ENCODE measurements at regions not wholly inside any gene's neighbourhood (a gene's known extent, or its start where the extent isn't known, plus 50 kb on each side); places are given as distances from the start of the nearest gene placed in this dataset.

DNA sequence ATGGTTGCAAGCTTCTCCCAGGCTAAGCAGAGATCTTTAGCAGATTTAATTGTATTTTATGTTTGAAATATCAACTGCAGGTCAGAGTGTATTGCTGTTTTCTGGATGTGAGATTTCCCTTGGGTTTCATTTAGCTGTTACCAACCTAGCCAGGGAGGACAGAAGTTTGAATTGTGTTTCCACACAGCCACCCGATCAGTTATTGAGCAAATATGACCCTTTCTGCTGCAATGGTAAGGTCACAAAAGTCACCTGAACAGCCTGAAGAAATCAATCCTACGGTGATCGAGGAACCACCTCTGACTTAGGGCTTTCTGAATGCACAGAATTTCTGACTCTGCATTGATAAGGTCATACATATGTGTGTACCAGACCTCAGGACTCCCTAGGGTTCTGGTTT is 419.9 kb downstream of the MAN2A1 start:
- intact Hi-C loops (cut with DNase I): no loop called here
- WGBS, 2 donors: 93% methylated on average over 3 of the region's 3 CpGs
- DNase-seq: no peak
- TF ChIP-seq POLR2A (IDR thresholded peaks at IDR 0.05): no peak
- TF ChIP-seq, protein P1, sequence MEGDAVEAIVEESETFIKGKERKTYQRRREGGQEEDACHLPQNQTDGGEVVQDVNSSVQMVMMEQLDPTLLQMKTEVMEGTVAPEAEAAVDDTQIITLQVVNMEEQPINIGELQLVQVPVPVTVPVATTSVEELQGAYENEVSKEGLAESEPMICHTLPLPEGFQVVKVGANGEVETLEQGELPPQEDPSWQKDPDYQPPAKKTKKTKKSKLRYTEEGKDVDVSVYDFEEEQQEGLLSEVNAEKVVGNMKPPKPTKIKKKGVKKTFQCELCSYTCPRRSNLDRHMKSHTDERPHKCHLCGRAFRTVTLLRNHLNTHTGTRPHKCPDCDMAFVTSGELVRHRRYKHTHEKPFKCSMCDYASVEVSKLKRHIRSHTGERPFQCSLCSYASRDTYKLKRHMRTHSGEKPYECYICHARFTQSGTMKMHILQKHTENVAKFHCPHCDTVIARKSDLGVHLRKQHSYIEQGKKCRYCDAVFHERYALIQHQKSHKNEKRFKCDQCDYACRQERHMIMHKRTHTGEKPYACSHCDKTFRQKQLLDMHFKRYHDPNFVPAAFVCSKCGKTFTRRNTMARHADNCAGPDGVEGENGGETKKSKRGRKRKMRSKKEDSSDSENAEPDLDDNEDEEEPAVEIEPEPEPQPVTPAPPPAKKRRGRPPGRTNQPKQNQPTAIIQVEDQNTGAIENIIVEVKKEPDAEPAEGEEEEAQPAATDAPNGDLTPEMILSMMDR (IDR thresholded peaks at IDR 0.05): no peak
- no peak for TF ChIP-seq POLR2AphosphoS5 (IDR thresholded peaks at IDR 0.05)
- no peak for TF ChIP-seq EP300 (IDR thresholded peaks at IDR 0.05)
- no peak overlapping the region for H3K27ac ChIP-seq
- H3K9me3 ChIP-seq: no peaks in the 10 kb centered on the region
- H3K27me3 ChIP-seq: no peaks in the 10 kb centered on the region
- no peaks in the 10 kb centered on the region for H3K4me1 ChIP-seq
- H3K4me3 ChIP-seq: no peak overlapping the region
- no peaks in the 10 kb centered on the region for H3K36me3 ChIP-seq

DNA sequence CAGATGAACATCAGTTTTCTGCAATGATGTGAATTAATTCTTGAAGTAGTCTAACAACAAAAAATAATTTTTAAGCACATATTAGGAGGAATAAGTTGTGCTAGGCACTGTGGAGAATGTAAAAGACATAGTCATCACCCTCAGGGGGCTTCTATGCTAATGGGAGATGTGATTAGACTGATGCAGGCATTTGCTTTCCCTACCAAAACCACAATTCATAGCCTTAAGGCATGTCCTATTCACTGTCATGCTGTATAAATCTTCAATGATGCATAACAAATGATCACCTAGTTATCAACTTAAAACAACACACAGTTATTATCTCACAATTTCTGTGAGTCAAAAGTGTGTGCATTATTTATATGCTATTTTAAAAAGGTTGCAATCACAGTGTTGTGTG is 422.6 kb downstream of the MAN2A1 start:
- peaks cover 0 to 2% (median 0%) of the 10 kb centered on the region in 4 donors for H3K9me3 ChIP-seq
- no peaks in the 10 kb centered on the region for H3K4me1 ChIP-seq
- no peak overlapping the region for H3K4me3 ChIP-seq
- DNase-seq: no peak
- H3K36me3 ChIP-seq: no peaks in the 10 kb centered on the region
- intact Hi-C loops (cut with DNase I): no loop called here
- TF ChIP-seq, protein P1 (IDR thresholded peaks at IDR 0.05): no peak
- TF ChIP-seq POLR2AphosphoS5 (IDR thresholded peaks at IDR 0.05) (no peak), POLR2A (IDR thresholded peaks at IDR 0.05) (no peak), EP300 (IDR thresholded peaks at IDR 0.05) (no peak)
- H3K27ac ChIP-seq: no peak overlapping the region
- no peaks in the 10 kb centered on the region for H3K27me3 ChIP-seq

DNA sequence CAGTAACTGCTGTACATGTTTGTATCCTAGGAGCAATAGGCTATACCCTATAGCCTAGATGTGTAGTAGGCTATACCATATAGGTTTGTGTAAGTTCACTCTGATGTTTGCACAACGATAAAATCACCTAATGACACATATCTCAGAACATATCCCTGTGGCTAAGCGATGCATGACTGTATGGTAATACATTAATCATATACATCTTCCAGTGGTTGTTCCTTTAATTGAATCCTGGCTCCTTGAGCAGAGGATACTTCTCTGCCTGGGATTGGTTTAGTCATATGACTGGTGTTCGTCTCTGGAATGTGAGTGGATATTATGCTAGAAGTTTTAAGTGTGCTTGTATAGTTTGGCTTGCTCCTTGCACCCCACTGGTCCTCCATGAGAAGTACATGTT is 425.8 kb downstream of the MAN2A1 start:
- no peak overlapping the region for H3K27ac ChIP-seq
- TF ChIP-seq POLR2A (IDR thresholded peaks at IDR 0.05): no peak
- no peak for TF ChIP-seq POLR2AphosphoS5 (IDR thresholded peaks at IDR 0.05)
- no peak for TF ChIP-seq EP300 (IDR thresholded peaks at IDR 0.05)
- TF ChIP-seq, protein P1 (IDR thresholded peaks at IDR 0.05): no peak
- no peaks in the 10 kb centered on the region for H3K36me3 ChIP-seq
- peaks cover 0 to 4% (median 1%) of the 10 kb centered on the region in 4 donors for H3K9me3 ChIP-seq
- DNase-seq: no peak
- no peaks in the 10 kb centered on the region for H3K27me3 ChIP-seq
- WGBS, 2 donors: 80 to 82% methylated on average over 3 of the region's 3 CpGs
- intact Hi-C loops (cut with DNase I): no loop called here
- H3K4me1 ChIP-seq: no peaks in the 10 kb centered on the region
- no peak overlapping the region for H3K4me3 ChIP-seq

DNA sequence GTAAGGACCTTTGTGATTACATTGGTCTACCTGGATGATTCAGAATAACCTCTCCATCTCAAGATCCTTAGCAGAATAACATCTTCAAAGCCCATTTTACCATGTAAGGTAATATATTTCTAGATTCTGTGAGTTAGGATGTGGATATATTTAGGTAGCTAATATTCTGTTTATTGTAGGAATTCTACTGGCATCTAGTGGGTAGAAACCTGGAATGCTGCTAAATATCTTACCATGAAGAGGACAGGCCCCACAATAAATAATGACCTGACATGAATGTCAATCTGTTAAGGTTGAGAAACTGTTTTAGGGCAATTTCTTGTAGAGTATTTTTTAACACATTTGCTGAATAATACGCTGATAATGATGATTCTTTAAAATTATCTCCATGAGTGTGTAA is 426.8 kb downstream of the MAN2A1 start:
- Histone ChIP-seq H3K27ac (no peak overlapping the region), H3K27me3 (no peaks in the 10 kb centered on the region), H3K9me3 (peaks cover 0 to 4% (median 1%) of the 10 kb centered on the region in 4 donors), H3K4me3 (no peak overlapping the region), H3K36me3 (no peaks in the 10 kb centered on the region), H3K4me1 (no peaks in the 10 kb centered on the region)
- no peak for DNase-seq
- no peak for TF ChIP-seq EP300 (IDR thresholded peaks at IDR 0.05)
- no peak for TF ChIP-seq POLR2AphosphoS5 (IDR thresholded peaks at IDR 0.05)
- TF ChIP-seq, protein P1 (IDR thresholded peaks at IDR 0.05): no peak
- TF ChIP-seq POLR2A (IDR thresholded peaks at IDR 0.05): no peak
- WGBS, 2 donors: 82 to 86% methylated on average over 1 of the region's 1 CpG
- intact Hi-C loops (cut with DNase I): no loop called here
